GM19372 (cell line): ENCODE measurements at regions not wholly inside any gene's neighbourhood (a gene's known extent, or its start where the extent isn't known, plus 50 kb on each side); places are given as distances from the start of the nearest gene placed in this dataset.

ENCODE experiments used
- ATAC-seq: cut with Tn5 transposase; IDR thresholded peaks from one replicate; pipeline ENCODE4 v1.9.1; 2021; ENCODE audit warnings: mild to moderate bottlenecking, low read depth, moderate library complexity; ENCODE audit not compliant: unreplicated experiment

- no peak for ATAC-seq
These were observed 435.7 kb downstream of the DMAC1 start for GRCh38 chr9:7363777-7364477.

- ATAC-seq: no peak
These were observed 439.1 kb downstream of the DMAC1 start for GRCh38 chr9:7360513-7360912.

- no peak for ATAC-seq
These were observed 440.7 kb downstream of the DMAC1 start for GRCh38 chr9:7358876-7359275.

- ATAC-seq: no peak
These were observed 444.9 kb downstream of the DMAC1 start for GRCh38 chr9:7354704-7355103.

- no peak for ATAC-seq
These were observed 450.9 kb downstream of the DMAC1 start for GRCh38 chr9:7348692-7349091.

GRCh38 chr9:7347556-7347955, 452.0 kb downstream of the DMAC1 start:
- no peak for ATAC-seq

- ATAC-seq: no peak
These were observed 453.4 kb downstream of the DMAC1 start for GRCh38 chr9:7346144-7346543.

- no peak for ATAC-seq
These were observed 456.8 kb downstream of the DMAC1 start for GRCh38 chr9:7342736-7343135.

GRCh38 chr9:7342229-7342628, 457.3 kb downstream of the DMAC1 start:
- peak; percentile 85 for ATAC-seq

- no peak for ATAC-seq
These were observed 458.0 kb downstream of the DMAC1 start for GRCh38 chr9:7341571-7341970.

GRCh38 chr9:7340451-7340850, 459.1 kb downstream of the DMAC1 start:
- no peak for ATAC-seq

GRCh38 chr9:7338586-7339281, 460.8 kb downstream of the DMAC1 start:
- no peak for ATAC-seq

- no peak for ATAC-seq
These were observed 463.1 kb downstream of the DMAC1 start for GRCh38 chr9:7336356-7337065.

- ATAC-seq: no peak
These were observed 465.9 kb downstream of the DMAC1 start for GRCh38 chr9:7333719-7334118.

GRCh38 chr9:7332780-7333179, 466.8 kb downstream of the DMAC1 start:
- no peak for ATAC-seq

GRCh38 chr9:7328453-7328852, 471.1 kb downstream of the DMAC1 start:
- no peak for ATAC-seq

- no peak for ATAC-seq
These were observed 473.6 kb downstream of the DMAC1 start for GRCh38 chr9:7325995-7326394.

- ATAC-seq: no peak
These were observed 475.4 kb downstream of the DMAC1 start for GRCh38 chr9:7324152-7324598.

GRCh38 chr9:7320841-7321240, 478.7 kb downstream of the DMAC1 start:
- ATAC-seq: no peak

- no peak for ATAC-seq
These were observed 479.4 kb downstream of the DMAC1 start for GRCh38 chr9:7320139-7320538.

- no peak for ATAC-seq
These were observed 480.7 kb downstream of the DMAC1 start for GRCh38 chr9:7318920-7319319.

- ATAC-seq: no peak
These were observed 482.6 kb downstream of the DMAC1 start for GRCh38 chr9:7316967-7317366.
